ENCODE measurements at regions not wholly inside any gene's neighbourhood (a gene's known extent, or its start where the extent isn't known, plus 50 kb on each side); places are given as distances from the start of the nearest gene placed in this dataset.

- intact Hi-C loops (cut with micrococcal nuclease) = no loop called here
These were observed 59.1 kb upstream of the PPP1R3C start for GRCh38 chr10:91691981-91692380.

- intact Hi-C loops (cut with micrococcal nuclease) = no loop called here
These were observed 58.3 kb upstream of the PPP1R3C start for GRCh38 chr10:91690996-91691676.

DNA sequence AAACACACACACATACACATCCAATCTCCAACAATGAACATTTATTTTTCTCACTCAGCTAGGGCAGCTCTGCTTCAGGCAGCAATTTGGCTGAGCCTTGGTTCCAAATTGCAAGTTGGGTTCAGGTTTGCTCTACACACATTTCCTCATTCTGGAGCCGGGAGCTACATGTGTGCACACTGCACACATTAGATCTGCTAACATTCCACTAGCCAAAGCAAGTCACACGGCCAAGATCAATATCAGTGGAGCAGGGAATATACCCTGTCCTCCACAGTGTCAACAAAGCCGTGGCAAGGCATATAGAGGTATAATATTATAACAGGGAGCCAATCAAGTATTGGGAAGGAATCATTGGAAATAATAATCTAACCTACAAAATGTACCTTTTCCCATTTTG, 57.5 kb upstream of the PPP1R3C start:
- intact Hi-C loops (cut with micrococcal nuclease) = no loop called here

GRCh38 chr10:91689731-91690168, 56.9 kb upstream of the PPP1R3C start:
- intact Hi-C loops (cut with micrococcal nuclease) = no loop called here

- intact Hi-C loops (cut with micrococcal nuclease) = no loop called here
These were observed 52.0 kb upstream of the PPP1R3C start for GRCh38 chr10:91684841-91685240.

GRCh38 chr10:91683975-91684374, 51.1 kb upstream of the PPP1R3C start:
- intact Hi-C loops (cut with micrococcal nuclease) = no loop called here

DNA sequence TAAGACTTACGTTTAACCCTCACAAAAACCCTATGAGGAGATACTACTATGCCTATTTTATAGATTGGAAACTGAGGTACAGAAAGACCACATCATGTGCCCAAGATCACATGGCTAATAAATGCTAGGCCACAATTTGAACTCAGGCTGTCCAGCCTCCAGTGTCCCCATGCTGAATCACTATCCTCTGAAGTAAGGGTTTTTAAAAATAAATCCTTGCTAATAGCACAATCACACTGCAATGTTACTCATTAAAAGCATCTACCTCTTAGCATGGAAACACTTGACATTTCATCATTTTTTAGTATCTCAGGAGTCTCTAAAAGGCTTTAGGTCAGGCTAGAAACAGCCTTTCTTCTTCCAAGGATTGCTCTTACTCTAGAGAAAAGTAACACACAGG, 50.0 kb upstream of the PPP1R3C start:
- intact Hi-C loops (cut with micrococcal nuclease) = no loop called here
